NAMALWA (cell line): ENCODE measurements at regions not wholly inside any gene's neighbourhood (a gene's known extent, or its start where the extent isn't known, plus 50 kb on each side); places are given as distances from the start of the nearest gene placed in this dataset.
"Not testable (repeated sequence)": the region's sequence is repeated elsewhere in the genome, so short reads cannot be mapped to it uniquely, and the experiment has no call there.

Source experiments
- DNase-seq: peaks from one replicate; pipeline ENCODE4 v3.0.0-alpha.2; 2015; ENCODE audit warnings: low spot score

GRCh38 chr7:153948060-153948459, 104.1 kb upstream of the DPP6 start:
- DNase-seq: no peak

GRCh38 chr7:153951316-153951715, 100.9 kb upstream of the DPP6 start:
- no peak for DNase-seq

- DNase-seq: no peak
Observed at GRCh38 chr7:153954477-153954876, 97.7 kb upstream of the DPP6 start.

GRCh38 chr7:153957677-153958076, 94.5 kb upstream of the DPP6 start:
- not testable (repeated sequence) for DNase-seq

GRCh38 chr7:153958381-153958780, 93.8 kb upstream of the DPP6 start:
- not testable (repeated sequence) for DNase-seq

GRCh38 chr7:153958789-153959188, 93.4 kb upstream of the DPP6 start:
- not testable (repeated sequence) for DNase-seq

- DNase-seq: not testable (repeated sequence)
Observed at GRCh38 chr7:153964481-153965112, 87.6 kb upstream of the DPP6 start.

- DNase-seq: not testable (repeated sequence)
Observed at GRCh38 chr7:153969016-153969415, 83.2 kb upstream of the DPP6 start.

GRCh38 chr7:153974603-153975002, 77.6 kb upstream of the DPP6 start:
- DNase-seq: not testable (repeated sequence)

- DNase-seq: not testable (repeated sequence)
Observed at GRCh38 chr7:153976745-153977144, 75.5 kb upstream of the DPP6 start.

- not testable (repeated sequence) for DNase-seq
Observed at GRCh38 chr7:153983186-153983585, 69.0 kb upstream of the DPP6 start.

GRCh38 chr7:153989066-153989627, 63.1 kb upstream of the DPP6 start:
- not testable (repeated sequence) for DNase-seq

- DNase-seq: peak; percentile 88
Observed at GRCh38 chr7:153989742-153990425, 62.3 kb upstream of the DPP6 start.

- not testable (repeated sequence) for DNase-seq
Observed at GRCh38 chr7:153991471-153991870, 60.7 kb upstream of the DPP6 start.

GRCh38 chr7:153993402-153993801, 58.8 kb upstream of the DPP6 start:
- not testable (repeated sequence) for DNase-seq

GRCh38 chr7:153998896-153999295, 53.3 kb upstream of the DPP6 start:
- not testable (repeated sequence) for DNase-seq
